Activated CD4-positive, alpha-beta T cell treated with anti-CD3 and anti-CD28 coated beads, Interleukin-2, amount 10 ng/mL, durations not matched to agents 24 days and 14 days (primary cell): ENCODE measurements at regions not wholly inside any gene's neighbourhood (a gene's known extent, or its start where the extent isn't known, plus 50 kb on each side); places are given as distances from the start of the nearest gene placed in this dataset.

Experiments
- DNase-seq: peaks from one replicate; pipeline ENCODE4 v3.0.0; 2022
- H3K27ac Mint-ChIP-seq: one replicate; pipeline ENCODE4 v1.8.0; 2022; ENCODE audit warnings: mild to moderate bottlenecking, mixed read lengths
- H3K27me3 Mint-ChIP-seq: one replicate; pipeline ENCODE4 v1.8.0; 2022; ENCODE audit warnings: mixed read lengths
- H3K36me3 Mint-ChIP-seq: one replicate; pipeline ENCODE4 v1.8.0; 2022; ENCODE audit warnings: low read depth, mild to moderate bottlenecking, mixed read lengths
- H3K4me1 Mint-ChIP-seq: one replicate; pipeline ENCODE4 v1.8.0; 2021; ENCODE audit warnings: mixed read lengths
- H3K4me3 Mint-ChIP-seq: one replicate; pipeline ENCODE4 v1.8.0; 2022; ENCODE audit warnings: mild to moderate bottlenecking, moderate library complexity, mixed read lengths
- H3K9me3 Mint-ChIP-seq: one replicate; pipeline ENCODE4 v1.8.0; 2021; ENCODE audit warnings: mixed read lengths
- intact Hi-C: fragments of 100-400 bp; cut with micrococcal nuclease; formaldehyde crosslinking; loops from one replicate; pipeline ENCODE4 v1.15.1; 2023

DNA sequence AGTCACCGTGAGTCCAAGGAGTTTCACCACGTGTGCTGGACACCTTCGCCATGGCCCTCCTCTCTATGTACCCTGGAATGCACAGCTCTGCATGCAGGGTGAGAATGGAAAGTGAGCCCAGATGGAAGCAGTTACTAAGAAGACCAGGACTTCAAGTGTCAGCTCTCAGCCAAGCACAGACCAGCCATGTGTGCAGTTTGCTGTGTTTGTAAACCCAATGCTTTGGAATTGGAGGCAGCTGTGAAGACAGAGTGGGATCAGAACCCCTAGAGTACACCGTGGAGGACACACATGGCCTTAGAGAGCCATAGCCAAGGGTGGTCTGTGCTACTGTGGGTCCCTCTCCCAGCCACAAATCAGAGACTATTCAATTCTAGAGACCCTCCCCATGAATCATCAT lies 655.5 kb upstream of the ID2 start:
- no peaks in the 10 kb centered on the region for H3K36me3 Mint-ChIP-seq
- peaks cover 12% of the 10 kb centered on the region for H3K4me1 Mint-ChIP-seq
- H3K9me3 Mint-ChIP-seq, result peaks cover 4% of the 10 kb centered on the region
- no peaks in the 10 kb centered on the region for H3K27me3 Mint-ChIP-seq
- no peak overlapping the region for H3K27ac Mint-ChIP-seq
- no peak overlapping the region for H3K4me3 Mint-ChIP-seq
- intact Hi-C loops, result no loop called here
- DNase-seq, result no peak

DNA sequence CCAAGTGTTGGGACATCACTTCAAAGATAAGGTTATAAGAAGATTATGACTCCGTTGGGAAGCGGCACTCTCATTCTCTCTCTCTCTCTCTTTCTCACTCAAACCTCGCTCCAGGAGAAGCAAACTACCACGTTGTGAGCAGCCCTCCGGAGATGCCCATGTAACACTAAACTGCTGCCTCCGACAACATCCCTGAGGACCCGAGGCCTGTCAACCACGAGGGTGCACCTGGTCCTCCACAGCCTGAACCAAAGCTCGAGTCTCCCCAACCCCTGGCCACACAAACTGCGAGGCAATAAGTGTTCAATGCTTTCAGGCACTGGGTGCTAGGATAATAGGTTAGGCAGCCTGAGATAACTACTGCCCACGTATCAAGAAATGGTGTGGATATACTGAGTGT lies 654.5 kb upstream of the ID2 start:
- DNase-seq, result no peak
- no peak overlapping the region for H3K4me3 Mint-ChIP-seq
- H3K4me1 Mint-ChIP-seq, result peaks cover 9% of the 10 kb centered on the region
- H3K9me3 Mint-ChIP-seq, result no peaks in the 10 kb centered on the region
- H3K27ac Mint-ChIP-seq, result no peak overlapping the region
- intact Hi-C loops, result no loop called here
- H3K36me3 Mint-ChIP-seq, result no peaks in the 10 kb centered on the region
- no peaks in the 10 kb centered on the region for H3K27me3 Mint-ChIP-seq

DNA sequence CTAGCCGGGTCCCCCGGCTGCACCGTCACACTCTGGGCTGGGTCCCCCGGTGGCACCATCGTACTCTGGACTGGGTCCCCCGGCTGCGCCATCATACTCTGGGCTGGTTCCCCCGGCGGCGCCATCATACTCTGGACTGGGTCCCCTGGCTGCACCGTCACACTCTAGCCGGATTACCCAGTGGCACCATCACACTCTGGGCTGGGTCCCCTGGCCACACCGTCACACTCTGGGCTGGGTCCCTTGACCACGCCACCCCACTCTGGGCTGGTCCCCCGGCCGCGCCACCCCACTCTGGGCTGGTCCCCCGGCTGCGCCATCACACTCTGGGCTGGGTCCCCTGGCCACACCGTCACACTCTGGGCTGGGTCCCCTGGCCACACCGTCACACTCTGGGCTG lies 653.8 kb upstream of the ID2 start:
- intact Hi-C loops, result no loop called here
- H3K4me1 Mint-ChIP-seq, result peaks cover 7% of the 10 kb centered on the region
- no peak overlapping the region for H3K4me3 Mint-ChIP-seq
- H3K36me3 Mint-ChIP-seq, result no peaks in the 10 kb centered on the region
- H3K27me3 Mint-ChIP-seq, result no peaks in the 10 kb centered on the region
- no peak for DNase-seq
- H3K9me3 Mint-ChIP-seq, result no peaks in the 10 kb centered on the region
- no peak overlapping the region for H3K27ac Mint-ChIP-seq

DNA sequence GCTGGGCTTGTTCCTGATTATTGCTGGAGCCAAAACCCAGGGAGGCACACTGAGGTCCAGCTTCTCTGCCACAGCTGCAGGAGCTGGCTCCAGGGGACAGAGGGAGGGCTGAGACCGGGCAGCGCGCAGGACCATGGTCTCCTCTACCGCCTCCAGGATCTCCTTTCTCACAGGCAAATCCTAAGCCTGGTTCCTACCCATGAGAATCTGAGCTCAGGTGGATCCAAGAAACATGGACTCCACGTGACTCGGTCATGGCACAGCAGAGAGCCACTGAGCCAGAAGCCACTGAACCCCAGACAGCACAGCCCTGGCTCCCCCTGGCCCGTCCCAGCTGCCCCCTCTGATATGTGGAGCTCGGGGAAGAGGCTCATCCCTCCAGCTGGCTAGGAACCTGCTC lies 653.4 kb upstream of the ID2 start:
- Mint-ChIP-seq H3K27ac (no peak overlapping the region), H3K4me3 (no peak overlapping the region), H3K36me3 (no peaks in the 10 kb centered on the region), H3K9me3 (no peaks in the 10 kb centered on the region), H3K4me1 (peaks cover 5% of the 10 kb centered on the region), H3K27me3 (no peaks in the 10 kb centered on the region)
- intact Hi-C loops, result no loop called here
- no peak for DNase-seq

DNA sequence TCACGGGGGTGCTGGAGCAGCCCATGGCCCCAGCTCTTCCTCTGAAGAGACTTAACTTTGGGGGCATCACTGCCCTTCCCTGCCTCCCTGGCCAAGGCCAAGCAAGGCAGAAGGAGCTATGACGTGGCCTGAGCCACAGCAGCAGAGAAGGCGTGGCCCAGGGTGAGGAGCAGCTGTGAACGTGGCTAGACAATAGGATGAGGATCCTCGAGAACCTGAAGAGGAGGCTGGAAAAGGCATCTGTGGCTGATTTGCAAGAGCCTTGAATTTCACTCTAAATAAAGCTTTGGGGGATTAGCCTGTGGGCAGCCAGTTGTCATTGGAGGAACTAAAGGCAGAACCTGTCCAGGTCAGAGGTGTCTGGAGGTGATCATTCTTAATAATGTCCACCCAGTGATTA lies 652.9 kb upstream of the ID2 start:
- intact Hi-C loops, result no loop called here
- Mint-ChIP-seq H3K27me3 (no peaks in the 10 kb centered on the region), H3K4me1 (peaks cover 5% of the 10 kb centered on the region), H3K4me3 (no peak overlapping the region), H3K9me3 (no peaks in the 10 kb centered on the region), H3K36me3 (no peaks in the 10 kb centered on the region), H3K27ac (no peak overlapping the region)
- DNase-seq, result no peak

DNA sequence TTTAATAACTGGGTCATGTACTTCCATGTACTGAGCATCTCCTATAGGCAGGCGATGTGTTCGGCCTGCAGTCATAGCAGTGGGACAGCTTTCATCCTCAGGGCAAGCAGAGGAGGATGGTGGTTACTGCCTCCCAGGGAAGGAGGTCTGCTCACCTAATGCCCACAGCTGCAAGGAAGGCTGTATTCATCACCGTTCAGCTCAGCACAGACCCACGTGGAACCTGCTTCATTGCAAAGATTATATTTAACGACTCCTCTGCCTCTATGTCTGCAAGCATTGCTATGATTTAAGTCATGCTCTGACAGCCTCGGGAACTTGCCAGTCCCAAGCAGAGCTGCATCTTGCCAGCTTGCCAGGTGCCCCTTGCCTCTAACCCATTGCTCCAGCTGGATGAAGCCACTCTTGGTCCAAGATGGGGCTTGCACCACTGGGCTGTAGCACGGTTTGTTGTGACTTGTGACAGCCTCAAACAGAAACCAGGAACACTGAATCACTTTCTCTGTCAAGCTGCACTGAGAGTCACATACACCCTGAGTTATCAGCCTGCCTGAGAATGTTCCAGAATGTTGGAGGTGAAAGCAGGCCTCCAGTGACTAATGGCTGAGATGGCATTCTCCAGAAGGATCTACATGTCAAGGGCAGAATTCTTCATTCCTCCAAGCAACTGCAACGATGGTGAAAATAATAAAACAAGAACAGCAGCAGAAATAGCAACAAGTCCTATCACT lies 651.1 kb upstream of the ID2 start:
- intact Hi-C loops, result no loop called here
- Mint-ChIP-seq H3K4me3 (no peak overlapping the region), H3K27ac (peak overlapping the region; percentile 11), H3K4me1 (peaks cover 5% of the 10 kb centered on the region), H3K36me3 (no peaks in the 10 kb centered on the region), H3K27me3 (no peaks in the 10 kb centered on the region), H3K9me3 (no peaks in the 10 kb centered on the region)
- no peak for DNase-seq

DNA sequence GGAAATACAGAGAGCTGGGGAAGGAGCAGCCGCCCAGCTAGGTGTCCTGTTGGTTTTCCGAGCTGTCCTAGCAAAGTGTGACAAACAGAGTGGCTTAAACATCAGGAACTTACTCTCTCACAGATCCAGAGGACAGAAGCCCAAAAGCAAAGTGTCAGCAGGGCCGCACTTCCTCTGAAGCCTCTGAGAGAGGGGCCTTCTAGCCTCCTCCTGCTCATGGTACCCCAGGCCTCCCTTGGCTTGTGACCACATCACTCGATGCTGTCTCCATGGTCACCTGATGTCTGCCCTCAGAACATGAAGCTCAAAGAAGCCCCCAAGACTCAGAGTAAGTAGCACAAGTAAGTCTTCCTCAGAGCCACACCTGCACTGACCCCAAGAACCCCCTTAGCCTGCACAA lies 650.5 kb upstream of the ID2 start:
- H3K36me3 Mint-ChIP-seq, result no peaks in the 10 kb centered on the region
- no peak overlapping the region for H3K4me3 Mint-ChIP-seq
- H3K9me3 Mint-ChIP-seq, result peaks cover 2% of the 10 kb centered on the region
- intact Hi-C loops, result no loop called here
- peaks cover 5% of the 10 kb centered on the region for H3K4me1 Mint-ChIP-seq
- H3K27ac Mint-ChIP-seq, result peak overlapping the region; percentile 14
- DNase-seq, result no peak
- no peaks in the 10 kb centered on the region for H3K27me3 Mint-ChIP-seq

DNA sequence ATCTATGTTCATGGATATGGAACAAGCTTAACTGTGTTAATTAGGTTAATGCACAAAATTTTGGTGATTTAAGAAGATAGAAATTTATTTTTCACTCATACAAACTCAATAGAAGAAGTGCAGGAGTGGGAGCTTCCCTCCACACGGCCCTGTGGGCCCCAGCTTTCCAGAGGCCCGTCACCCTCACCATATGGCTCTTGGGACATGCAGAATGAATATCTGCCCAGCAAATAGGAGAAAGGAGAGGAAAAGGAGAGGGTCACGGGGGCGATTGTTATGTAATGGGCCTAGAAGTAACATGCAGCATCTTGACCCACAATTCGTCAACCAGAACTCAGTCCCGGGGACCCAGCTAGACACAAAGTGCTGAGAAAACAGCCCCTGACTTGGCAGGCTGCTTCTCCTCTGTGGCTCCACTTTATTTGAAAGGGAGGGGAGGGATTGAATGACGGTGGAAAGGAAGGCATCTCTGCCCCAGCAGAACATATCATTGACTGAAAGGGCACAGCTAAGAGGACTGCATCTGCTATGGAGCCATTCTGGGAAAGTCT lies 648.2 kb upstream of the ID2 start:
- Mint-ChIP-seq H3K9me3 (peaks cover 9% of the 10 kb centered on the region), H3K4me3 (no peak overlapping the region), H3K27ac (no peak overlapping the region), H3K36me3 (no peaks in the 10 kb centered on the region), H3K27me3 (no peaks in the 10 kb centered on the region), H3K4me1 (peaks cover 9% of the 10 kb centered on the region)
- intact Hi-C loops, result no loop called here
- no peak for DNase-seq

DNA sequence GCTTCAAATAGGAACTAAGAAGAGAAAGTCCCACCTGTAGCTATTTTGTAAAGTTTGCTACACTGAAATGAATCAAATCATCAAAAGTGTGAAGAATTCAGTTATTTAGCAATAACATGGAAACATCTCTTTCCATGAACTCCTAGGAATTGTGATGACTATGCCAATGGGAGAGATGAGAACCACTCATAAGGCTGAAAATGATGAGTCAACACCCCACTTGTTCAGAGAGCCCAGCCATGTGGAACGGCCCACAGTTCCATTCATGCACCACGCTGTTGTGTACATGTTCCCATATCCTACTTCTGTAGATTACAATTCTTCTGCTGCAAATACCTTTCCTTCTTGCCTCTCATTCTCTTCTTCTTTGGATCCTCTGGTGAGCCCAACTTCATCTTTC lies 645.5 kb upstream of the ID2 start:
- Mint-ChIP-seq H3K27me3 (no peaks in the 10 kb centered on the region), H3K9me3 (peaks cover 16% of the 10 kb centered on the region)

DNA sequence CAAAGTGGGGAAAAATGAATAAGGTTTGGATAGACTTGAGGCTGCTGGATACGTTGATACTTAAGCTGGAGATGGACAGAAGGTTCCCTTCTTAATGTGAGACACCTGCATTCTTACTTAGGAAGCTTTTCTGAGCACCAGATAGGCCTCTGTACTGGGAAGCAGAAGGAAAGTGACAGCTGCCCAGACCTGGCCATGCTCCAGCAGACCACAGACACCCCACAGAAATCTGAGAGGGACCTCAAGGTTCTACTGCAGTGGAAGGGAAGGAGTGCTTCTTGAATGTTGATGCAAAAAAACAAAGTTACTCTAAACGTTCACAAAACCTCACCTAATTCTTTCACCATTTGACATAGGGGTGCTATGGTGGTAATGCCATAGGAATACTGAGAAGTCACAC lies 642.1 kb upstream of the ID2 start:
- H3K9me3 Mint-ChIP-seq, result peaks cover 23% of the 10 kb centered on the region
- H3K4me3 Mint-ChIP-seq, result no peak overlapping the region
- no peaks in the 10 kb centered on the region for H3K36me3 Mint-ChIP-seq
- no peak overlapping the region for H3K27ac Mint-ChIP-seq
- intact Hi-C loops, result no loop called here
- DNase-seq, result no peak
- H3K27me3 Mint-ChIP-seq, result no peaks in the 10 kb centered on the region
- peaks cover 4% of the 10 kb centered on the region for H3K4me1 Mint-ChIP-seq

More for the DNA sequence above, 645.5 kb upstream of the ID2 start:
- H3K36me3 Mint-ChIP-seq, result no peaks in the 10 kb centered on the region
- no peak for DNase-seq
- peaks cover 4% of the 10 kb centered on the region for H3K4me1 Mint-ChIP-seq
- H3K27ac Mint-ChIP-seq, result no peak overlapping the region
- H3K4me3 Mint-ChIP-seq, result no peak overlapping the region
- intact Hi-C loops, result no loop called here

DNA sequence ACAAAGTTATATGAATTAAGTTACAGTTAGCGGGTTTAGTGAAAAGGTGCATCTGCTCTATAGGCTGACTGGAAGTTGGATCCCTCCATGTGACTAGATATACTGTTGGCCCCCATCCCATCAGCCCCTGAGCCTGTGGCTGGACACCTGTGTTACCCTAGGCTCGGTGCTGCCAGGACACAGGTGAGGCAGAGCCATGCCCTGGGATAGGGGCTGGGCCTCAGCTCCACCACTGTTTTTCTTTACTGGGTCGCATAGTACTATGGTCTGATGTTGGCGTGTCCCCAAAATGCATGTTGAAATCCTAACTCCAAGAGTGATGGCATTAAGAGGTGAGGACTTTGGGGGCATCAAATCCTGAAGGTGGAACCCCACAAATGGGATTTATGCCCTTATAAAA lies 638.6 kb upstream of the ID2 start:
- Mint-ChIP-seq H3K36me3 (no peaks in the 10 kb centered on the region), H3K27ac (no peak overlapping the region), H3K4me3 (no peak overlapping the region), H3K9me3 (peaks cover 21% of the 10 kb centered on the region), H3K4me1 (no peaks in the 10 kb centered on the region), H3K27me3 (no peaks in the 10 kb centered on the region)
- no peak for DNase-seq
- intact Hi-C loops, result no loop called here

DNA sequence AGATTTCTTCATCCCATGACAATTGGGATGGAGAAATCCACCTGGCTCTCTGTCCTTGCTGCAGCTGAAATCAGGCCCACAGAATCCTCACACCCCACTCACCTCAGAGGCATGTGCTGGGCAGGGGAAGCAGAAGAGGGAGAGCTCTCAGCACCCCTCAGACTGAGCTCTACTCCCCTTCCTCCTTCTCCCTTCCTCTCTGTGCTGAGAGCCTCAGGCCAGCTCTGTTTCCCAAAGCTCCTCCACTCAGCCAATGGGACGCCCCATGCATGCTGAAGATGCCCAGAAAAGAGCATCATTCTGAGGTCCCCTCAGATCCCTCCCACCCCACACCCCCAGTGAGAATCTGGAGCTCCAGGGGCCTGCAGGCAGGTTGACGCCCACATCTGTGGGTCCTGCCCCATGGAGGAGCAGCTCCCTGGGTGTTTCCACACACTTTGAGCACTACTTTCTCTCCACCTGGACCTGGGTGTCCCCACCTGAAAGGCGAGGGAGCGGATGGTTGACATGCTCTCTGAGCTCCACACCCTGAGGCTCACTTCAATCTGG lies 637.7 kb upstream of the ID2 start:
- H3K27me3 Mint-ChIP-seq, result no peaks in the 10 kb centered on the region
- H3K9me3 Mint-ChIP-seq, result peaks cover 21% of the 10 kb centered on the region
- DNase-seq, result no peak
- peaks cover 2% of the 10 kb centered on the region for H3K4me1 Mint-ChIP-seq
- no peak overlapping the region for H3K4me3 Mint-ChIP-seq
- intact Hi-C loops, result no loop called here
- H3K27ac Mint-ChIP-seq, result no peak overlapping the region
- no peaks in the 10 kb centered on the region for H3K36me3 Mint-ChIP-seq

DNA sequence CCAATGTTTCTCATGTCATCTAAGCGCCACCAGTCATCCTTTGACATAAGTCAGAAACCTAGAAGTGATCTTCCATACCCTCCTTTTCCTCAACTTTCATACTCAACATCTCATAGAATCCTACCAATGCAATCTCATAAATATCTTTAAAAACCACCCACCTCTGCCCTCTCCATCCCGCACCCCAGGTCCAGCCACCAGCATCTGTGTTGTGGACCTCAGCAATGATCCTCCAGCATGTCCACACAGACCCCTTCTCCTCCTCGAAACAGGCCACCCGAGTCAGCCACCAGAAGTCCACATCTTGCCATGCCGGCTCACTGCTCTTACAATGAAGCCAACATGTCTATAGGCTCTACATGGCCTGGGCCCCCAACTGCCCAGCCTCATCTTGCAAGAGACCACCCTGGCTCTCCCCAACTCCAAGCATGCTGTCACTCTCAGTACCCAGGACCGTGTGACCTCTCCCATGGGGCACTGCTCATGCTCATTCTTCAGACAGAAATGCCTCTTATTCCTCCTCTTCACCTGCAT lies 636.7 kb upstream of the ID2 start:
- intact Hi-C loops, result no loop called here
- Mint-ChIP-seq H3K9me3 (peaks cover 19% of the 10 kb centered on the region), H3K36me3 (no peaks in the 10 kb centered on the region), H3K4me3 (no peak overlapping the region), H3K27ac (no peak overlapping the region), H3K27me3 (no peaks in the 10 kb centered on the region), H3K4me1 (peaks cover 6% of the 10 kb centered on the region)
- no peak for DNase-seq

DNA sequence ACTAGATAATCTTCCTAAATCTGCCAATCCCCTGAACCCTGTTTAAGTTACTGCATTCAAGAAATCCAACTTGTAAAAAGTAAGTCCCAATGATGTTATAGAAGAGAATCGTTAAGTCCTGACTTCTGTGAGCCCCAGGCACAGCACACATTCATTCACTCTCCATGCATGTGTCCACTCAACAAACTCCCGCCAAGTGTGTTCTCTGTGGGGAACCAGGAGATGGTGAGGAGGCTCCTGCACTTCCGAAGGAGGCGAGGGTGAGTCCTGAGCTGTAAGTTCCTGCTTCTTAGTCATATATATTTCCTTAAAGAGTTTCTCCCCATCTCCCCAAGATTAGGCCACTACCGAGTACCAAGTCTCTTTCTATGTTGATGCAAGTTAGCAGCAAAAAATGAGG lies 635.0 kb upstream of the ID2 start:
- intact Hi-C loops, result no loop called here
- Mint-ChIP-seq H3K9me3 (peaks cover 22% of the 10 kb centered on the region), H3K4me3 (no peak overlapping the region), H3K27me3 (no peaks in the 10 kb centered on the region), H3K27ac (no peak overlapping the region), H3K4me1 (peaks cover 15% of the 10 kb centered on the region), H3K36me3 (peaks cover 5% of the 10 kb centered on the region)
- DNase-seq, result no peak
